Fibroblast of lung (primary cell): ENCODE measurements at regions not wholly inside any gene's neighbourhood (a gene's known extent, or its start where the extent isn't known, plus 50 kb on each side); places are given as distances from the start of the nearest gene placed in this dataset.

ENCODE experiments used
- CTCF ChIP-seq, 2 donors: IDR thresholded peaks in 1 of 2; conservative IDR thresholded peaks in 1 of 2; 1 replicate in 1 of 2; 2 replicates in 1 of 2; pipeline ENCODE4 v1.5.1; 2011 to 2012; ENCODE audit warnings: low read length in 2 of 2, control low read depth in 1 of 2, inconsistent platforms in 1 of 2, low read depth in 1 of 2, mild to moderate bottlenecking in 1 of 2
- EZH2 ChIP-seq: IDR thresholded peaks from 2 replicates; pipeline ENCODE4 v1.5.1; 2012; ENCODE audit warnings: low read length, control low read depth, mild to moderate bottlenecking; ENCODE audit errors: missing control alignments

- no peak for TF ChIP-seq EZH2
- TF ChIP-seq CTCF (conservative IDR thresholded peaks at IDR 0.05 in 1 of 2, IDR thresholded peaks at IDR 0.05 in 1 of 2; ENCODE audit: low read depth in 1 of 2, low read length in 2 of 2), result no peak
These were observed 1837.7 kb downstream of the TP53TG3F start for GRCh38 chr16:35296962-35297653.
